GM21717 (cell line): ENCODE measurements at regions not wholly inside any gene's neighbourhood (a gene's known extent, or its start where the extent isn't known, plus 50 kb on each side); places are given as distances from the start of the nearest gene placed in this dataset.
"Not testable (repeated sequence)": the region's sequence is repeated elsewhere in the genome, so short reads cannot be mapped to it uniquely, and the experiment has no call there.

Experiments used
- ATAC-seq: cut with Tn5 transposase; IDR thresholded peaks from one replicate; pipeline ENCODE4 v1.9.1; 2021; ENCODE audit warnings: mild to moderate bottlenecking, moderate library complexity; ENCODE audit not compliant: unreplicated experiment

GRCh38 chr6:141208101-141208500, 924.6 kb upstream of the GJE1 start:
- no peak for ATAC-seq

- no peak for ATAC-seq
Observed at GRCh38 chr6:141203902-141204575, 928.7 kb upstream of the GJE1 start.

- no peak for ATAC-seq
Observed at GRCh38 chr6:141202626-141203025, 930.1 kb upstream of the GJE1 start.

GRCh38 chr6:141199074-141199473, 933.7 kb upstream of the GJE1 start:
- no peak for ATAC-seq

- ATAC-seq = no peak
Observed at GRCh38 chr6:141195251-141195832, 937.4 kb upstream of the GJE1 start.

GRCh38 chr6:141183368-141183767, 949.4 kb upstream of the GJE1 start:
- no peak for ATAC-seq

- not testable (repeated sequence) for ATAC-seq
Observed at GRCh38 chr6:141175458-141175857, 957.3 kb upstream of the GJE1 start.

- ATAC-seq = no peak
Observed at GRCh38 chr6:141174932-141175331, 957.8 kb upstream of the GJE1 start.

- no peak for ATAC-seq
Observed at GRCh38 chr6:141173529-141173928, 959.2 kb upstream of the GJE1 start.

- ATAC-seq = no peak
Observed at GRCh38 chr6:141169419-141169818, 963.3 kb upstream of the GJE1 start.

- no peak for ATAC-seq
Observed at GRCh38 chr6:141167945-141168344, 964.8 kb upstream of the GJE1 start.

- no peak for ATAC-seq
Observed at GRCh38 chr6:141165002-141165665, 967.6 kb upstream of the GJE1 start.

GRCh38 chr6:141164042-141164743, 968.5 kb upstream of the GJE1 start:
- ATAC-seq = no peak

GRCh38 chr6:141163107-141163506, 969.6 kb upstream of the GJE1 start:
- no peak for ATAC-seq

- ATAC-seq = no peak
Observed at GRCh38 chr6:141158740-141159139, 974.0 kb upstream of the GJE1 start.

- no peak for ATAC-seq
Observed at GRCh38 chr6:141153563-141153962, 979.2 kb upstream of the GJE1 start.

GRCh38 chr6:141152951-141153350, 979.8 kb upstream of the GJE1 start:
- no peak for ATAC-seq

GRCh38 chr6:141151710-141152417, 980.9 kb upstream of the GJE1 start:
- ATAC-seq = no peak

GRCh38 chr6:141141870-141142269, 990.9 kb upstream of the GJE1 start:
- ATAC-seq = no peak

GRCh38 chr6:141140905-141141304, 991.8 kb upstream of the GJE1 start:
- no peak for ATAC-seq

- no peak for ATAC-seq
Observed at GRCh38 chr6:141139461-141139860, 993.3 kb upstream of the GJE1 start.
